Hepatocyte (in vitro differentiated cells): ENCODE measurements at regions not wholly inside any gene's neighbourhood (a gene's known extent, or its start where the extent isn't known, plus 50 kb on each side); places are given as distances from the start of the nearest gene placed in this dataset.
A peak's percentile ranks its signal among the peaks of the same experiment; 100 is the strongest.

Source experiments
- EZH2 ChIP-seq: fragments of 200-600 bp; sonication (generic); IDR thresholded peaks from 2 replicates; pipeline ENCODE4 v1.6.1; 2016; ENCODE audit warnings: antibody characterized with exemption, mild to moderate bottlenecking, borderline replicate concordance
- EZH2phosphoT487 ChIP-seq: fragments of 200-600 bp; sonication (generic); IDR thresholded peaks from one replicate; pipeline ENCODE4 v1.6.1; 2018; ENCODE audit warnings: antibody characterized with exemption, mild to moderate bottlenecking, low read depth, moderate library complexity; ENCODE audit not compliant: unreplicated experiment, severe bottlenecking
- TF ChIP-seq, protein P1 (sequence below): fragments of 200-600 bp; sonication (generic); IDR thresholded peaks from 2 replicates; pipeline ENCODE4 v1.5.1; 2016; ENCODE audit warnings: antibody characterized with exemption, mild to moderate bottlenecking; ENCODE audit not compliant: poor library complexity

DNA sequence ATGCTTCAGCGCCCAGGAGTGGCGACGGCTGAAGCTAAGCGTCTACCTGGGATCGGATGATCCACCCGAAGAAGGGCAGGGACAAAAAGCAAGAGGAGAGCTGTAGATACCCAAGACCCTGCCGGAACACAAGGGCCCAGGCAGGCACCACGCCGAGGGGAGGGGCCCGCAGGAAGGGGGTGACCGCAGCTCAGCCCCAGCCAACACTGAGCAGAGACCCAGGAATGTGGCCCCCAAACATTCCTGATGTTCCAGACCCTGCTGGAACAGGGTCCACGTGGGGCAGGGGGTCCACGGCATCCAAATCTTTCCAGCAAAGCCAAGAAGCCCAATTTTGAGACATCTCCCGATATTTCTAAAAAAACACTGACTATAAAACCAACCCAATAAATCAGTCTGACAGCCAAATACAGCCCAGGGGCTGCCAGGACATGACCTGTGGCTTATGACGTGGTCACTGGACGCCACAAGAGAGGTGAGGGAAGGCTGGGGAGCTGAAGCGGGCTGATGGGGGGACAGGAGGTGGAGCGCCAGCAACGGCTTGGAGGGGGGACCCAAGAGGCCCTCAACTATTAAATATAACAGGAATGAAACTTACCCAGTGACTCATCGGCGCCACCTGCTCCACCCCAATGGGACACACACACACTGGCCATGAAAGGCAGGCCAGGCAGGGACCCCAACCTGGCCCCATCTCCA lies 58.9 kb downstream of the NCOR2 start:
- TF ChIP-seq, protein P1, sequence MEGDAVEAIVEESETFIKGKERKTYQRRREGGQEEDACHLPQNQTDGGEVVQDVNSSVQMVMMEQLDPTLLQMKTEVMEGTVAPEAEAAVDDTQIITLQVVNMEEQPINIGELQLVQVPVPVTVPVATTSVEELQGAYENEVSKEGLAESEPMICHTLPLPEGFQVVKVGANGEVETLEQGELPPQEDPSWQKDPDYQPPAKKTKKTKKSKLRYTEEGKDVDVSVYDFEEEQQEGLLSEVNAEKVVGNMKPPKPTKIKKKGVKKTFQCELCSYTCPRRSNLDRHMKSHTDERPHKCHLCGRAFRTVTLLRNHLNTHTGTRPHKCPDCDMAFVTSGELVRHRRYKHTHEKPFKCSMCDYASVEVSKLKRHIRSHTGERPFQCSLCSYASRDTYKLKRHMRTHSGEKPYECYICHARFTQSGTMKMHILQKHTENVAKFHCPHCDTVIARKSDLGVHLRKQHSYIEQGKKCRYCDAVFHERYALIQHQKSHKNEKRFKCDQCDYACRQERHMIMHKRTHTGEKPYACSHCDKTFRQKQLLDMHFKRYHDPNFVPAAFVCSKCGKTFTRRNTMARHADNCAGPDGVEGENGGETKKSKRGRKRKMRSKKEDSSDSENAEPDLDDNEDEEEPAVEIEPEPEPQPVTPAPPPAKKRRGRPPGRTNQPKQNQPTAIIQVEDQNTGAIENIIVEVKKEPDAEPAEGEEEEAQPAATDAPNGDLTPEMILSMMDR = peak; percentile 11
- TF ChIP-seq EZH2 = no peak
- no peak for TF ChIP-seq EZH2phosphoT487
